Stomach (tissue), 8 donors: ENCODE measurements at regions not wholly inside any gene's neighbourhood (a gene's known extent, or its start where the extent isn't known, plus 50 kb on each side); places are given as distances from the start of the nearest gene placed in this dataset.

Source experiments
- DNase-seq, 2 donors: peaks; one replicate each; pipeline versions ENCODE4 v3.0.0 to v3.0.0-alpha.2; 2013 to 2019
- H3K27ac ChIP-seq, 5 donors: fragments of 200-600 bp in 4 of 5; sonication (generic) in 4 of 5; one replicate each; pipeline ENCODE4 v1.5.1; 2013 to 2019; ENCODE audit warnings: mild to moderate bottlenecking in 1 of 5, moderate library complexity in 1 of 5
- H3K27me3 ChIP-seq, 3 donors: fragments of 200-600 bp; sonication (generic); one replicate each; pipeline ENCODE4 v1.5.1; 2017 to 2019; ENCODE audit warnings: mixed run types in 1 of 3
- H3K36me3 ChIP-seq, 4 donors: fragments of 200-600 bp; sonication (generic); 1 replicate in 3 of 4; 2 replicates in 1 of 4; pipeline ENCODE4 v1.5.1; 2016 to 2019
- H3K4me1 ChIP-seq, 4 donors: fragments of 200-600 bp; sonication (generic); one replicate each; pipeline ENCODE4 v1.5.1; 2016 to 2019
- H3K4me3 ChIP-seq, 4 donors: fragments of 200-600 bp; sonication (generic) in 3 of 4; one replicate each; pipeline ENCODE4 v1.5.1; 2016 to 2019; ENCODE audit warnings: mild to moderate bottlenecking in 1 of 4
- H3K9me3 ChIP-seq, 4 donors: fragments of 200-600 bp; sonication (generic); one replicate each; pipeline ENCODE4 v1.5.1; 2016 to 2019
- EP300 ChIP-seq: sonication (generic); formaldehyde crosslinking; IDR thresholded peaks from one replicate; pipeline ENCODE4 v1.6.1; 2017; ENCODE audit warnings: antibody characterized with exemption
- POLR2A ChIP-seq, 4 donors: fragments of 450-650 bp; IDR thresholded peaks; one replicate each; pipeline ENCODE4 v1.6.1; 2016; ENCODE audit warnings: antibody characterized with exemption in 4 of 4, control low read depth in 2 of 4, mild to moderate bottlenecking in 1 of 4, moderate library complexity in 1 of 4
- POLR2AphosphoS5 ChIP-seq, 3 donors: sonication (generic); formaldehyde crosslinking; IDR thresholded peaks; one replicate each; pipeline ENCODE4 v1.6.1; 2016; ENCODE audit warnings: antibody characterized with exemption in 3 of 3
- WGBS, 5 donors: extraction: QIAGEN DNeasy Blood & Tissue Kit in 3 of 5; methylation state at CpG; one replicate each; pipeline versions ENCODE4 v1.1.5 to v1.1.7; 2013 to 2018; 5-methylcytosine and 5-hydroxymethylcytosine counted together
- intact Hi-C: fragments of 100-400 bp; cut with DNase I; formaldehyde crosslinking; loops from one replicate; pipeline ENCODE4 v1.15.1; 2023; ENCODE audit warnings: low total_unique reads
- TF ChIP-seq, protein P1 (sequence below), 7 experiments: fragments of 450-650 bp in 4 of 7; fragments of 200-600 bp in 3 of 7; sonication (generic) in 3 of 7; IDR thresholded peaks; one replicate each; pipeline ENCODE4 v1.5.1; 2016 to 2019; ENCODE audit warnings: antibody characterized with exemption in 7 of 7, control low read depth in 2 of 7, mild to moderate bottlenecking in 1 of 7
- donor health status: healthy with polysubstance abuse.
- donor health status: Bipolar disorder and iron deficiency.
- donor health status: healthy.

DNA sequence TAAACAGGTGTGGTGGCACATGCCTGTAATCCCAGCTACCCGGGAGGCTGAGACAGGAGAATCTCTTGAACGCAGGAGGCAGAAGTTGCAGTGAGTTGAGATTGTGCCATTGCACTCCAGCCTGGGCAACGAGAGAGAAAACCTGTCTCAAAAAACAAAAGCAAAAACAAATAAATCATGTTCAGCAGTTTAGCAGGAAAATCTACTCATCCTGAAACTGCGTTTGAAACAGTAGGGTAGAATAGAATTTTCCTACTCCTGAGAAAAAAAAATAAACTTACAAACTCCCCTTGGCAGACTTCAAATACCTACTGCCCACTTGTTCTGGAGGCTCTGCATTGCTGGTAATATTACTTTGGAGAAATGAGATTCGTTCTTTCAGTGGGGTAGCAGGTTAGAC is 367.7 kb downstream of the GADD45G start:
- TF ChIP-seq, protein P1, sequence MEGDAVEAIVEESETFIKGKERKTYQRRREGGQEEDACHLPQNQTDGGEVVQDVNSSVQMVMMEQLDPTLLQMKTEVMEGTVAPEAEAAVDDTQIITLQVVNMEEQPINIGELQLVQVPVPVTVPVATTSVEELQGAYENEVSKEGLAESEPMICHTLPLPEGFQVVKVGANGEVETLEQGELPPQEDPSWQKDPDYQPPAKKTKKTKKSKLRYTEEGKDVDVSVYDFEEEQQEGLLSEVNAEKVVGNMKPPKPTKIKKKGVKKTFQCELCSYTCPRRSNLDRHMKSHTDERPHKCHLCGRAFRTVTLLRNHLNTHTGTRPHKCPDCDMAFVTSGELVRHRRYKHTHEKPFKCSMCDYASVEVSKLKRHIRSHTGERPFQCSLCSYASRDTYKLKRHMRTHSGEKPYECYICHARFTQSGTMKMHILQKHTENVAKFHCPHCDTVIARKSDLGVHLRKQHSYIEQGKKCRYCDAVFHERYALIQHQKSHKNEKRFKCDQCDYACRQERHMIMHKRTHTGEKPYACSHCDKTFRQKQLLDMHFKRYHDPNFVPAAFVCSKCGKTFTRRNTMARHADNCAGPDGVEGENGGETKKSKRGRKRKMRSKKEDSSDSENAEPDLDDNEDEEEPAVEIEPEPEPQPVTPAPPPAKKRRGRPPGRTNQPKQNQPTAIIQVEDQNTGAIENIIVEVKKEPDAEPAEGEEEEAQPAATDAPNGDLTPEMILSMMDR (IDR thresholded peaks at IDR 0.05), result no peak
- no peak for TF ChIP-seq POLR2AphosphoS5 (IDR thresholded peaks at IDR 0.05)
- no peak for TF ChIP-seq POLR2A (IDR thresholded peaks at IDR 0.05)
- TF ChIP-seq EP300, result no peak
- intact Hi-C loops, result no loop called here

DNA sequence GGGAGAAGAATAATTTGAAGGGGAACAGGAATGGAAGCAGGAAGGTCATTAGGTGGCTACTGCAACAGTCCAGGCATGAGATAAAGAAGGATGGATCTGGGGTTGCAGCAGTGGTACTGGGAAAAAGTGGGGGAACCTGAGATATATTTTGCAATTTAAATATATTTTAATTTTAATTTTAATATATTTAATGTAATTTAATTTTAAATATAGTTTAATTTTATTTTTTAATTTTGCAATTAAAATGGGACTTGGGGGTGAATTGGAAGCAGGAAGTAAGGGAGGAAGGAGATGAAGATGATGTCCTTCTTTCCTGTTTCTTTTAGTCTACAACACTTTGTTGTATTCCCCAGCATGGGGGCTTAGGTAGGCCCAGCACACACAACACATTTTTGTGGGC is 369.8 kb downstream of the GADD45G start:
- no peak for TF ChIP-seq EP300
- TF ChIP-seq, protein P1 (IDR thresholded peaks at IDR 0.05), result no peak
- TF ChIP-seq POLR2A (IDR thresholded peaks at IDR 0.05), result no peak
- no peak for TF ChIP-seq POLR2AphosphoS5 (IDR thresholded peaks at IDR 0.05)
- intact Hi-C loops, result no loop called here
- H3K9me3 ChIP-seq, result no peaks in the 10 kb centered on the region
- DNase-seq, result no peak
- no peaks in the 10 kb centered on the region for H3K36me3 ChIP-seq
- H3K4me1 ChIP-seq, result peaks cover 0 to 2% (median under 1%) of the 10 kb centered on the region in 4 donors
- H3K27ac ChIP-seq, result no peak overlapping the region
- H3K27me3 ChIP-seq, result no peaks in the 10 kb centered on the region
- no peak overlapping the region for H3K4me3 ChIP-seq

More for the DNA sequence above, 367.7 kb downstream of the GADD45G start:
- H3K27me3 ChIP-seq, result no peaks in the 10 kb centered on the region
- no peaks in the 10 kb centered on the region for H3K36me3 ChIP-seq
- no peaks in the 10 kb centered on the region for H3K9me3 ChIP-seq
- H3K4me1 ChIP-seq, result peaks cover 0 to 12% (median 4%) of the 10 kb centered on the region in 4 donors
- 83 to 89% (median 85%) methylated on average over 5 of the region's 5 CpGs for WGBS, 5 donors
- no peak overlapping the region for H3K4me3 ChIP-seq
- H3K27ac ChIP-seq, result no peak overlapping the region
- DNase-seq, result no peak

DNA sequence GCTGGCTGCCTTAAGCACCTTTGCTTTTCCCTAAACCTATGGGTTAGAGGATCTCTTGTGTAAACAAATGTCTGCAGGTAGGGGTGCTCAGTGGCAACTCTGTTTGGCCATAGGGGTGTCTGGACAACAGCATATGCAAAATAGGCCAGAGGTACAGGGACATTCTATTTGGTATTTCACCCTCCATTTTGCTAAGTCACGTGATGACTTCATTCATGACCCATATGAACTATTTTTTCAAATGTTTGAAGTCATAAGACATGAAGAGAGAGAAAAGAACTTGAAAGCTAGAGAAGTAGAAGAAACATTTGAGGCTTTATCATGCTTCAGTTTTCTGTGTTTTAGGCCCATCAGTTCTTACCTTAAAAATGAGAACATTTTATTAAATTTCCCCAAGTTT is 370.2 kb downstream of the GADD45G start:
- H3K27me3 ChIP-seq, result no peaks in the 10 kb centered on the region
- no peaks in the 10 kb centered on the region for H3K4me1 ChIP-seq
- no peak overlapping the region for H3K4me3 ChIP-seq
- no peak for TF ChIP-seq POLR2A (IDR thresholded peaks at IDR 0.05)
- TF ChIP-seq POLR2AphosphoS5 (IDR thresholded peaks at IDR 0.05), result no peak
- TF ChIP-seq EP300, result no peak
- TF ChIP-seq, protein P1 (IDR thresholded peaks at IDR 0.05), result no peak
- intact Hi-C loops, result no loop called here
- H3K36me3 ChIP-seq, result no peaks in the 10 kb centered on the region
- DNase-seq, result no peak
- no peaks in the 10 kb centered on the region for H3K9me3 ChIP-seq
- no peak overlapping the region for H3K27ac ChIP-seq
- 87 to 100% (median 97%) methylated on average over 1 of the region's 1 CpG for WGBS, 5 donors

DNA sequence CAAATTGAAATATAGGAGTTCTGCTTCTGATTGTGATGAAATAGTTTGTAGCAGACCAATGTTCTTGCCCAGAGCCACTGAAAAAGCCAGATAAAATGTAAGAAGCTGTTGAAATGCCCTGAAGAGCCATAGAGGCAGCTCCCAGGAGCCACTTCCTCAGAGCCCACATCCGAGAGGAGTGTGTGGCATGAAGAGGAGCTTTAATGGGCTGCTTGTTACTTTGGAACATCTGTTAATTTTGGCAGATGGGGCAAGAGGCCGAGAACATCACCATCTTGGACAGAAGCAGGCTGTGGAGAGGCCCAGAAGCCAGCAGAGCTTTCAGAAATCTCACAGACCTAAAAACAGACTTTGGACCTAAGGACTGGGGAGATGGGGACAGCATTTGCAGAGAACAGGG is 370.8 kb downstream of the GADD45G start:
- Histone ChIP-seq H3K4me3 (no peak overlapping the region), H3K4me1 (no peaks in the 10 kb centered on the region), H3K9me3 (no peaks in the 10 kb centered on the region), H3K27me3 (no peaks in the 10 kb centered on the region), H3K36me3 (no peaks in the 10 kb centered on the region), H3K27ac (no peak overlapping the region)
- DNase-seq, result no peak
- TF ChIP-seq POLR2A (IDR thresholded peaks at IDR 0.05) (no peak), EP300 (no peak), POLR2AphosphoS5 (IDR thresholded peaks at IDR 0.05) (no peak)
- TF ChIP-seq, protein P1 (IDR thresholded peaks at IDR 0.05), result no peak
- WGBS, 5 donors, result 60 to 79% (median 76%) methylated on average over 2 of the region's 2 CpGs
- intact Hi-C loops, result no loop called here
